NCI-H226 (cell line): ENCODE measurements at regions not wholly inside any gene's neighbourhood (a gene's known extent, or its start where the extent isn't known, plus 50 kb on each side); places are given as distances from the start of the nearest gene placed in this dataset.
A peak's percentile ranks its signal among the peaks of the same experiment; 100 is the strongest.

Experiments used
- DNase-seq: peaks from one replicate; pipeline ENCODE4 v3.0.0-alpha.2; 2015

DNA sequence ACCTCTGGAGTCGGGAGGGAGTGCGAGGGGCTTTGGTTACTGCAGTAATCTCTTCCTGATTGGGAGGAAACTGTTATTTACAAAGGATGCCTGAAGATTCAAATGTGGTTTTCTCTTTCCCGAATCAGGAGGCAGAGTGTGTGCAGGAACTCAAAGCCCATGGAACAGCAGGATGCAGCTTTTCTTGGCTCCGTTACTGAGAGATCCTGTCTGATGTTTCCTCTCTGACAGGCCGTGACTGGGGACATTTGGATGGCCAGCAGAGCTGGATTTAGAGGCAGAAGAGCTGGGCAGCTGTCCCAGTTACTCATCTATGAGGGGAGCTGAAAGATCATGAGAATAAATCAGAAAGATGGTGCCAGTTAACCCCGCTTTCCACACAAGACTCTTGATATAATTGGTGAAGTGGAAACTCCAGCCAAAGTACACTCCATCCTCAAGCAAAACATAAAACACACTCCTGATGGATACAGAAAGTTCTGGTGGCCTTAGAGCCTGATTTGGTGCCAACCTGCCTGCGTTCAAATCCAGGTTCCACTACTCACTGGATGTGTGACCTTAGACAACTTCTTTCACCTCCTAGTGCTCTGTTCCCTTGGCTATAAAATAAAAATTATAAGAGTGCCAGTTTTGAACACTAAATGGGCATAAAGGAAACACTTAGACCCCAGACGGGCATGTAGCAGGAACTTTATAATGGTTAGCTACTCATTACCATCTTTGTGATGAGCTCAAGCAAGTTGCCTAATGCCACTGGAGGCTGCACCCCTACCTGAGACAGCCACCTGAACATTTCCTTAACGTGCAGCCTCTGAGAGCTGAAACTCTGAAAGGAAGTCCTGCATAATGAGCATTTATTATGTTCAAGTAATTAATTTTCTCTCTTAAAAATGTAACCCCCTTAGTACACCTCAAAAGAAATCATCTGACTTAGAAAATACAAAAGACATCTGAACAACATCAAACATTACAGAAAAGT lies 349.0 kb upstream of the GATB start:
- DNase-seq, result no peak

DNA sequence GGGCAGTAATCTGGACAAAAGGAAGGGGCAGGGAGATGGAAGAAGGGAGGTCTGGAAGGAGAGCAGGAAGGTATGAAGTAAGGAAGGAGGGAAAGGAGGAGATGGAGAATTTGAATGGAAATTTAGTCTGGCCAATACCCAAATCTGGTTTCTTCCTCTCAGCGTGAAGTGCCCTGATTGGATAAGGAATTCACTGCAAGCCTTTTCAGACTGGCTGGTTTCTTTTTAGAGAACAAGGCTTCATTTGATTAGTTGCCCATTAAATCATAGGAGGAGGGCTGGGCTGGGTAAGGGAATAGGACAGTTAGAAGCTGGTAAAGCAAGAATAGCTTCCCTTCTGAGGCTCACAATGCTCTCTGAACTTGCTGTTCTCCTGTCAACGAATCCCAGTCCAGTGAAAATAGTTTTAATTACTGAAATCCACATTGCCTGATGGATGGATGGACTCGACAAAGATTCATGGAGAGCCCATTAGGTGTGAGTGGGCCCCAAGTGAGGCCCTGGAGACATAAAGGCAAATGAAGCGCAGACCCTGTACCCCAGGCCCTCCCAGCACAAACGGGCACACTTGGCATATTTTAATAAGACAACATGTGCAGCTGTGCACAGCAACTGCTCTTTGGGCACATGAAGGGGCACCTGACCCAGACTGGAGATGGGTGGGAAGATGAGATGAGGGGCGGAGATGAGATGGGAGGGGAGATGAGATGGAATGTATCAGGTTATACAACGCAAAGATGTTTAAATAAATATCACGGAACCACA lies 347.1 kb upstream of the GATB start:
- DNase-seq, result no peak

DNA sequence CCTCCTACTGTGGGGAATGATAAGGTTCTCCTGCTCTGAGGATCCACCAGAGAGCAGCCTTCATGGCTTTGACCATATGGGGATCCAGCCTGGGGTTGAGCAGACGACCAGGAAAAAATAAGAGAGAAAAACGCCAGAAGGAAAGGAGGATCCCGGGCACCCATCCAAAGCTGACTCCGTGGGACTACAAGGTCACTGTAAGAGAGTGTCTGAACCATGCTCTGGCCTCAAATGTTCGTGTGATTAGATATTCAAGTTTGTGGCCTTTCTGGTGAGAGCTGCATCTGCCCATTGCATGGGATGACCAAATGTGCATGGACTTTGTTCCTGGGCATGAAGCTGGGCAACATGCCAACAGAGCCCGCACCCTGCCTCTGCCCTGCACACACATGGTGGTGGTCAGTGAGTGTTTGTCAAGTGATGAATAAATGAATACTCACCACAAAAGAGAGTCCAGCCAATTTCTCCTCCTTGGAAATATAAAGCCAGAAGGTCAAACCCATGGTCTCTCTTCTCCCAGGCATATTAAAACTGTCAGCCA lies 346.0 kb upstream of the GATB start:
- DNase-seq, result peak; percentile 34

DNA sequence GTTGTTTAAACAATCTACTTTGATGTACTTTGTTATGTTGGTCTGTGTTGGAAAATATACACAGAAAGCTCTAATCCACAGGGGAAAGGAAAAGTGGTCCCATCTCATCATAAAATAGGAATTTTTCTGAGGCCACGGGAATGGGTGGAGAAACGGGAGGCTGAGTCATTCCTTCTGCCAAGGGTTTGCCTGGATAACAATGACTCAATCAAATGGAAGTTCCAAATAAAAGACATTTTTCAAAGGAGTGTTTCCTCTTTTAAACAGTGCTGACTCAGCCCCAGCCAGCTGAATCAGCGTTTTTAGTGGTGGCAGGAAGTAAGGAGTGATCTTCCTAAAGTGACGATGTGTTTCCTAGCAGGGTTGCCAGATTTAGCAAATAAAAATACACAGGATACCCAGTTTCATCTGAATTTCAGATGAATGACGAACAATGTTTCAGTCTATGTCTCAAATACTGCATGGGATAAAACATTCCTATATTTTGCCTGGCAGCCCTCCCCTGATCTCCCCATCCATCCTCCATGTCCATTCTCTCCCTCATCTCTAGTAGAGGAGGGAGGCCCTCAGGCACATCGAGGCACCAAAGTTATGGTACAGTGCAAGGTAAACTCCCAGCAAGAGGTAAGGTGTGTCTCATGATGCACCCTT lies 345.4 kb upstream of the GATB start:
- DNase-seq, result peak; percentile 91

DNA sequence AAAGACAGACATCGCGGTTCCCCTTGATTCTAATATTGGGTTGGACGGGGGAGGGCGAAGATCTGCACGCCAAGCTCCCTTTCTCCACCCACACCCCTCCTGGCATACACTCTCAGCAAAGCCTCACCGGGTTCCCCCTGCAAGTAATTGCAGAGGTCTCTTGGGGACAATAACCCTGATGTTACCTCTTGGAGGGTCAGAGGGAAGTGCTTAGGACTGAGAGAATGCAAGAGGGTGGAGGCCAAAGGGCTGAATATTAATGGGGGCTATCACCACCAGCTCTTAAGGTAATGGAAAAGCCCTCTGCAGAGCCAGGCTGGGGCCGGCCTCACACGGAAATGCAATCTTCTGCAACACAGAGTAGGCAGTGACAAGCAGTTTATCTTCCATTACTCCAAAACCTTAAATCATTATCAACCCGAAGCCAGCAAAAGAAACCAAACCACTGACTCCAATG lies 344.1 kb upstream of the GATB start:
- no peak for DNase-seq

DNA sequence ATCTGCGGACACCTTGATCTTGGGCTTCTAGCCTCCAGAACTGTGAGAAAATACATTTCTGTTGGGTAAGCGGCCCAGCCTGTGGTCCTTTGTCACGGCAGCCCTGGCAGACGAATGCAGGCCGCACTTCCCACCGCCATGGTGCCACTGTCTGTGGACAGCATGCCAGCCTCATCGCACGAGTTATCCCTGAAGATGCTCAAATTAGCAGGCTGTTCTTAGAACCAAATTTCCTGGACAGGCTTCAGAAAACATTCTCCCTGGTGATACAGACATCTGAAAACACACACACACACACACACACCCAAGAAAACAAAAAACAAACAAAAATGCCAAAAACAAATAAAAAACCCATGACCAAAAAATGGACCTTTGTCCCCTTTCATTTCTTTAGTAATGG lies 343.5 kb upstream of the GATB start:
- DNase-seq, result no peak

DNA sequence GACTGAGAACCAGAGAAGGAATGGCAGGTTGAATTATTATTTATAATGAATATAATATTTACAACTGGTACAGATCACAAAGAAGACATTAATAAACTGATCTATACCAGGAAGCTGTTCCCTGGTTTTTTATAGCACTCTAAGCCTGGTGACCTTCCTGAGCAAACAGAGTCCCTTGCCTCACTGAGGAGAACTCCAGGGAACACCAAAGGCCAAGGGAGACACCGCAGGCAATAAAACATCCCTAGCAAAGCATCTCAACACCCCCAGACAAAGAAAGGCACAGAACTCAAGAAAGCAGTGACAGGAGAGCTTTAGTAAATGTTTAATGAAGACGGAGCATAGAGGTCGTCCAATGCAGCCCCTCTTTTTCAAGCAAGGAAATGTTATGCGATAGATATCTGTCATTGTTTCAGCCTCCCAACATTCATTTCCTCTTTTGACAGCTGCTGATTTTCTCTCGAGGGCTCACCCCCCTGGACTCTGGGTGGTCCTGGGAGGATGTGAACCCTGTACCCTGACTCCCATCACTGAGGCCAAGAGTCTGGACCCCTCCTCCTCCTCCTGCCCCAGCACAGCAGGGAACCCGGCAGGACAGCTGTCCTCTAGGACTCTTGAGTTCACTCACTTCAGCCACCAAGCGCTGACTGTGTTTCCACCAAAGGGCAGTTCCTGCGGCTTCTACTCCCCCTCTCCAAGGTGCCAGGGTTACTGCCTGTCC lies 342.5 kb upstream of the GATB start:
- DNase-seq, result no peak

DNA sequence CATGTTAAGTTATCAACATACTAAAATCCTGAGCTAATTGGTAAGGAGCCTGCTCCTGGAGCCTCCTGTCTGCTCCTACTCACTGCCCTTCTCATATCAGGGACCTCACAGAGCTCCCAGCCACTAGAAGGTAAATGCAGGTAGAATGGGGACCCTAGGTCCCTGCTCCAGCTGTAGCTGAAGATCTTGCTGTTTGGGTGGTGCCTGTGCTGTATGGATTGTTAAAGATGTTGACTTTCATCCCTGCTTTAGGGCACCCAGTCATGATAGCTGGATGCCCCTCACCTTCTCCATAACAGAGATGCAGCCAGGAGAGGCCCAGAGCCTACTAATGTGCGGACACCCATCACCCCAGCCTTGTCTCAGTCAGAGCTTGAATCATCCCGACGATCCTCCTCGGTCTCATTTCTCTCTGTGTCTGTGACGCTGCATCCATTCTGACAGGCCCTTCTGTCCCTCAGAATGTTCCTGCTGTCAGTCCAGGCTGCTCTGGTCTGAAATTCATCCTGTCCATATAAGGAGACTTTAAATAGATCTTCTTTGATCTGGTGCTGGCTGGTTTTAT lies 341.7 kb upstream of the GATB start:
- DNase-seq, result no peak

DNA sequence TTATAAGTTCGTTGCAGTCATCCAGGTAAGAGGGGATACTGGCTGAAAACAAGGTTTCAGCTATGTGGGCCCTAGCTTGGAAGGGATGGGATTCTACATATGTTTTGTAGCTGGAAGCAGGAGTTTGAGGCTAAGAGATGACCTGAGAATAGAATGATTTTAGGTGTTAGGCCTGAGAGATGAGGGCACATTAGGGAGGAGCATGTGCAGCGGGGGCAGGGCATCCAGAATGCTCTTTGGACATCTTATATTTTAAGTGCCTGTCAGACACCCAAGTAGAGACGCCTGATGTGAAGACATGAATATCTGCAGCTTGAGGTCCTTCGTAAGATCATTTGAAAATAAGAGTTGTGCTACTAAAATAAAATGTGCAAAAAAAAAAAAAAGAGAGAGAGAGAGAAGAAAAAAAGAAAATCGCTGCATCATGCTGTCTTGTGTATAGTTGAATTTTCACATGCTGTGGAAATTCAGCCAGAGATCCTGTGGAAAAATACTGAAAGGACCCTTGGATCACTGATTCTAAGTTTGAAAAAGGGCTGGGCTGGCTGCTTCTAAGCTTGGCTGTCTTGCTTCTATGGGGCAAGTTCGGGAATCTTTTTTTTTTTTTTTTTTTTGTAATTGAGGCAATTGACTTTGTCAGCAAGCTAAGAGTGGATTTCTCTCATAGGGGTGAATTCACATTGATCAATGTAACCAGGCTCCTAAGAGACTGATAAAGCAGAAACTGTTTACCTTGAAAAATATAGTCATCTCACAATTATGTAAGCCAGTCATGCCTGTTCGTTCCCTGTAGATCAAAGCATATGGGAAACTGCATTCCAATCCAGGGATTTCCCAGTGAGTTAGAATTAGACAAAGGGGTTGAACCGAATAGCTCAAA lies 341.0 kb upstream of the GATB start:
- DNase-seq, result peak; percentile 80

DNA sequence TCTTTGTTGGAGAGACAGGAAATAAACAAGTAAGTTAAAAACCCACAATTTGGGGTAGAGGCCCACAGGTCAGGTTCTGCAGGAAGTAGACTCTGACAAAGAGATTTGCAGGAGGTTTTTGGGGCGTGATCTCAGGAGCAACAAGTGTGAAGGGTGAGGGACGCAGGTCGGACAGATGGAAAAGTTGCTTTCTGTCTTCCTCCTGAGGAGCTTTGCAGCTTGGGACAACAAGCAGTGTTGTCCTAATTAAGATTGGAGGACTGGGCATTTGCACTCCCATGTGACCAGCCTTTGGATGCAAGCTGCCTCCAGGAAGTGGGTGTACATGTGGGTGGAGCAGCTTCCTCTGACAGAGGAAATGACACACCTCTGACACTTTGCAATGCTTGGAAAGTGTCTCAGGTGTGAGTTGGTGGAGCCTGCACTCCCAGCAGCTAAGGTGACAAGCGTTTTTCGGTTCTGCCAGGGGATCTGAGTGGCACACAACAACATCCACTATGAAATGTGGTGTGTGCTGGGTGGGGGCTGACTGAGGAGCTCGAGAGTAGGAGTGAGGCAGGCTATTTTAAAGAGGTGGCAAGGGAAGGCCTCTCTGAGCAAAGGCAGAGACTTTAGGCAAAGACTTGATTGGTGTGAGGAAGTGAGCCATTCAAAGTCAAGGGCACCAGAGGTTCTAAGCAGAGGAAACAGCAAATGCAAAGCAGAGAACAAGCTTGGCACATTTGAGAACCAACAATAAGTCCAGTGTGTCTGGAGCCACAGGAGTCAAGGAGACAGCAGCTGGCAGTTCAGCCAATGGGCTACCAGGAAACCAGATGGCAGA lies 339.8 kb upstream of the GATB start:
- no peak for DNase-seq

DNA sequence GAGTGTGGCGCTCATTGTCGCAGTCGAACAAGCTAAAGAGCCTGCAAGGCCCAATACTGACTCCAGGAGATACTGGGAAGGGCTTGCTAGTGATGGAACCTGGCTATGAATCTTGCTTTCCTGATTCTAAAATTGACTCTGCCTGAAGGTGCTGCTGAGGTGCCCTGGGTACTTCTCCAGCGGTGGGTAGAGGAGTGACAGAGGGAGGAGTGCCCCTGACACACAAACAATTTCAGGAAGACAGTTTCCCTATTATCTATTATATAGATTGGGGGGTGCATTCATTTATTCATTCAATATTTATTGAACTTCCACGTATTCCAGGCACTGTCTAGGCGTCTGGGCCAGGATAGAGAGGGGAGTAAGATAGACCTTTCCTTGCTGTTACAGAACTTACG lies 339.2 kb upstream of the GATB start:
- DNase-seq, result no peak

DNA sequence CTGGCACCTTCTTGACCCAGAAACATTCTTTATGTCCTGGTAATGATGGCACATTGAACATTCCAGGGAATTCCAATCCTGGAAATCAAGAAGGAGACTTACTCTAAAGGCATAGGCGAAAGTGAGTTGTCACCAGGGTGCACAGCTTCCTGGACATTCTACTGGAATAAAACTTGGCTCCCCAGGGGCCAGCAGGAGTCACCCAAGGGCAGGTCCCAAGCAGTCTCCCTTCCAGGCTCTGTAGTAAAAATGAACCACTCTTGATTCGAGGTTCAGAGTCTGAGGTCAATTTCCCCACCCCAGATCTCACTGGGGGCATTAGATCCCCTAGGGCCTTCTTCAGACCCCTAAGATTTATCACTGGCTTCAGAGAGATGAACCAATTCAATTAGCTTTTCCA lies 338.7 kb upstream of the GATB start:
- DNase-seq, result no peak

DNA sequence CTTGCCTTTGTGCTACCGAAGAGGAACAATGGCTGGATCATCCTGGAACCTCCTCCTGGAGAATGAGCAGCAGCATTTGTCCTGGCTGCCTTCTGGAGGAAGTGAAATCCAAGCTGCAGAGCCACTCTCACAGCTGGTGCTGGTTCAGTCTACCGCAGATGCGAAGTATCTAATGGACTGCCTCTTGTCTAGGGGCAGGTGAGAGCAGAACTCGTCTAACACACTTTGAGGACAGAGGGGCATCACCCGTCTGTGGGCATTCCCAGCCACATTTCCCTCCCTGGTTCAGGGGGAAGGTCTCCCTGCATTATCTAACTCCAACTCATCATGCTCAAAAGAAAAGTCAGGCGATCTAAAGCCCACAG lies 338.2 kb upstream of the GATB start:
- DNase-seq, result no peak

DNA sequence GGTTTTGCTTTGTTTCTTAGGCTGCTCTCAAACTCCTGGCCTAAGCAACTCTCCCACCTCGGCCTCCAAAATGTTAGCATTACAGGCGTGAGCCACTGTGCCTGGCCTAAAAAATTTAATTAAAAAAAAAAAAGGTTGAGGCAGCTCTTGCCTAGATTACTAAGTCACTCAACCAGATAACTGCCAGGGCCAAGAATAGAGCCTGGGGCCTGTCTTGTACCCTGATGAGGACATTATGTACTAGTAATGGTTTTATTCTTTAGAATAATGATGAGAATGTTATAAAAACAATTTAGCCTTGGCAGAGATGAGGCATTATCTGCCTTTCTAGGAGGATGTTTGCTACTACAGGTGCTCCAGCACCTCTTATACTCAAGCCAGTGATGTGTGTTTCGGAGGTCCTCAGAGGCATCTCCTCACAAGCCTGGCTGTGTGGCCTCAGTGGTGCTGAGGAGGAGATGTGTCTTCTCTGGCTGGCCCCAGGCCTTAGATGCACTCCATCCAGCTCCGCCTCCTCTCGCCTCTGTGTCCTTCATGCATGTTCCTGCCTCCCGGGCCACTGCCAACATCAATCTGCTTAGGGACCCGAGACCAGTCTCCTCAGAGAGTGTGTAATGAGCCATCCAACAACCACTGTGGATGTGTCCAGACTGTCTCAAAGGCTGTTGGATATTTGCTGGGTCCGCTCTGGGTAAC lies 337.7 kb upstream of the GATB start:
- DNase-seq, result no peak

DNA sequence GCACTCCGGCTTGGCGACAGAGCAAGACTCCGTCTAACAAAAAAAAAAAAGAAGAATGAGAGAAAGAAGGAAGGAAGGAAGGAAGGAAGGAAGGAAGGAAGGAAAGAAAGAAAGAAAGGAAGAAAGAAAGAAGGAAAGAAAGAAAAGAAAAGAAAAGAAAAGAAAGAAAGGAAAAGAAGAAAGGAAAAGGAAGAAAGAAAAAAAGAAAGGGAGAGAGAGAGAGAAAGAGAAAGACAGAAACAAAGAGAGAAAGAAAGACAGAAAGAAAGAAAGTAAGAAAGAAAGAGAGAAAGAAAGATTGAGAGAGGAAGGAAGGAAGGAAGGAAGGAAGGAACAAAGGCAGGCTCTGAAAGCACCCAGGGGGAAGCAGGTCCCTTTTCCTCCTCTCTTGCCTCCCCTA lies 336.6 kb upstream of the GATB start:
- DNase-seq, result no peak

DNA sequence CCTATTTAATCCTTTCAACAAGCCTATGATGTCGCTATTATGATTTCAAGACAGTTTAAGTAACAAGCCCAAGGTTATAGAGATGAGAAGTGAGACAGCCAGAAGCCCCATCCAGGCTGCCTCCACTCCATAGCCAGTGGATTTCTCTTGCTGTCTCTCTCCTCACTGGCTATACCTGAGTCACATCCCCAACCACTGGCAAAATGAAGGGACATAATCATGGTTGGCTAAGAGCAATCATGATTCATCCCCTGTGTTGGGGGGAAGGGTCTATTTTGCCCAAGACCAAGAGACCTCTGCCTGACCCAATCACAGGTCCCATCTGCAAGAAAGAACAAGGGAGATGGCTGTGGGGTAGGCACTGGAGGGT lies 334.9 kb upstream of the GATB start:
- no peak for DNase-seq

DNA sequence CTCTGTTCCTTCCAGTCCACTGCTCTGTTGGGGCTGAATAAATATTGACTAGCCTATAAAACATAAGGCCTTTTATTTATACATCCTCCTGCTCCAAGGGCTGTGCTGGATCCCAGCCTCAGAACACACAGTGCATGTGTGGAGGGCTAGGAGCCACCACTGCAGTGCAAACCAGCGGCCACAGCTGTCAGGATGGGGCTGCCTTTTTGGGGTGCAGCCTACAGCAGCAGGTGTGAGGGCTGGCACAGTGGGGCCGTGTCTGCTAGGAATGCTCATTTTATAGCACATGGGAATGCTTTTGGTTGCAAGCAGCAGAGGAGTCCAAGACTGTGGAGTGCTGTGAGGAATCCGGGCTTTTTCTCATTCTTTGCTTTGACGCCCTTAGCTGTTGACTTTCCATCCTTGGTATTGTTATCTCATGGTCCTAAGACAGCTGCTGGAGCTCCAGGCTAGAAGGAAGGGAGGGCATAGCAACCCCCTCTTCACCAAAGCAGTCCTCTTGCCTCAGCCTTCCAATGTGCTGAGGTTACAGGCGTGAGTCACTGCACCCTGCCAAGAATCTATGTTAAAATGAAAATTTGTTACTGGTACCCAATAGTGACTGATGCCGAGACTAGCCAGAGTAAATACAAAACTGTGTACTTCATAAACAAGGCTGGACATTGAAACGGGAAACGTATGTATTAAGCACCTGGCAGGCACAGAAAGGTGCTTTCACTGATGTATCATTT lies 334.3 kb upstream of the GATB start:
- DNase-seq, result peak; percentile 72

DNA sequence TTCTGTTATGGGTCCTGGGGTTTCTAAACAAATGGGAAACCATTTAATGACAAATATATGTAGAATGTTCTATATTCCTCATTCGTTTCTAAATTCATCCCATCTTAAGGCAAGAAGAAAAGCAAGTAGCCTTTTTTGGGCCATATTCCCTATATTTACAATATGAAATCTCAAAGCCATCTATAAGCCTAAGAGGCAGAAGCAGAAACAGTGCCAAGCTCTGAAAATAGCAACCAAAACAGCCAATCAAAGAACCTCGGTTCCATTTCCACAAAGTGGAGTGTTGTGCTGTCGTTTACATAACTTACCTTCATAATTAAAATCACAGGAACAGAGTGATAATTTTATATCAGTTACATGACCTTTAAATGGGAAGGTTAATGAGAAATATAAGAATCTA lies 330.6 kb upstream of the GATB start:
- no peak for DNase-seq

DNA sequence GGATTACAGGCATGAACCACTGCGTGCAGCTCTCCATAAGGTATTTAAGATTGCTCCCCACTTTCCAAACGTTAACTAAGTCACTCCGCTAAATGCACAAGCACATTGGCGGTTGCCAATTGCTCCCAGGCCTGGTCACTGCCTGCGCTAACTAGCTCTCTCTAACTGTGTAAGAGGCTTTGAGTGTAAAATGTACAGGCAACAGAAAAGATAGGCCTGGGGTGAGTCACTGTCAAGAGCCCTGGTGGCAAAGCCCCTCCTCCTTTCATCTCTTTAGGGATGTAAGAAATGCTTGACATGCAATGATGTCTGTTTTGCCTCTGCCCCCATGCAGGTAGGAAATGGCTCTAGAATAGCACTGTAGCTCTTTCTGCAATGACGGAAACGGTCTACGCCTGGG lies 329.7 kb upstream of the GATB start:
- peak; percentile 54 for DNase-seq
